Thoracic aorta (tissue), 2 donors: ENCODE measurements at regions not wholly inside any gene's neighbourhood (a gene's known extent, or its start where the extent isn't known, plus 50 kb on each side); places are given as distances from the start of the nearest gene placed in this dataset.

Source experiments
- ATAC-seq: fragments of 150-250 bp; one replicate; pipeline ENCODE4 v1.8.0; 2017; ENCODE audit warnings: low read depth; ENCODE audit not compliant: insufficient number of reproducible peaks, low FRiP score
- DNase-seq: peaks from one replicate; pipeline ENCODE4 v3.0.0-alpha.2; 2020; ENCODE audit warnings: low spot score
- H3K27ac ChIP-seq, 2 donors: fragments of 200-600 bp; sonication (generic); 1 replicate in 1 of 2; 2 replicates in 1 of 2; pipeline ENCODE4 v1.5.1; 2016; ENCODE audit warnings: mild to moderate bottlenecking in 2 of 2, moderate library complexity in 2 of 2
- H3K27me3 ChIP-seq: fragments of 200-600 bp; sonication (generic); replicated peaks from 2 replicates; pipeline ENCODE4 v1.6.0; 2016; ENCODE audit warnings: mild to moderate bottlenecking; ENCODE audit not compliant: insufficient read depth
- H3K36me3 ChIP-seq: fragments of 200-600 bp; sonication (generic); one replicate; pipeline ENCODE4 v1.5.1; 2016
- H3K4me1 ChIP-seq, 2 donors: fragments of 200-600 bp; sonication (generic); 1 replicate in 1 of 2; 2 replicates in 1 of 2; pipeline versions ENCODE4 v1.5.1 to v1.6.0; 2016; ENCODE audit warnings: low read depth in 2 of 2, mild to moderate bottlenecking in 1 of 2; ENCODE audit not compliant: control insufficient read depth in 1 of 2
- H3K4me3 ChIP-seq: fragments of 200-600 bp; sonication (generic); 2 replicates; pipeline ENCODE4 v1.5.1; 2016; ENCODE audit warnings: mild to moderate bottlenecking
- H3K9me3 ChIP-seq: fragments of 200-600 bp; sonication (generic); 2 replicates; pipeline ENCODE4 v1.5.1; 2016
- CTCF ChIP-seq: fragments of 200-600 bp; sonication (generic); IDR thresholded peaks from one replicate; pipeline ENCODE4 v1.5.1; 2019; ENCODE audit warnings: antibody characterized with exemption

GRCh38 chr11:64501500-64502427, 54.0 kb upstream of the SLC22A11 start:
- Histone ChIP-seq H3K36me3 (no peaks in the 10 kb centered on the region), H3K27me3 (no peaks in the 10 kb centered on the region), H3K9me3 (peaks cover 4% of the 10 kb centered on the region), H3K27ac (no peak overlapping the region), H3K4me3 (no peak overlapping the region), H3K4me1 (no peaks in the 10 kb centered on the region)
- DNase-seq (no peak), ATAC-seq (no peak)
- TF ChIP-seq CTCF = no peak

GRCh38 chr11:64502634-64503033, 53.1 kb upstream of the SLC22A11 start:
- ATAC-seq (no peak), DNase-seq (no peak)
- Histone ChIP-seq H3K27ac (no peak overlapping the region), H3K9me3 (peaks cover 4% of the 10 kb centered on the region), H3K27me3 (no peaks in the 10 kb centered on the region), H3K36me3 (no peaks in the 10 kb centered on the region), H3K4me1 (no peaks in the 10 kb centered on the region), H3K4me3 (no peak overlapping the region)
- TF ChIP-seq CTCF = no peak

GRCh38 chr11:64503186-64503753, 52.5 kb upstream of the SLC22A11 start:
- ATAC-seq = no peak
- Histone ChIP-seq H3K4me1 (no peaks in the 10 kb centered on the region), H3K9me3 (peaks cover 4% of the 10 kb centered on the region), H3K27ac (no peak overlapping the region), H3K27me3 (no peaks in the 10 kb centered on the region), H3K4me3 (no peak overlapping the region), H3K36me3 (no peaks in the 10 kb centered on the region)
- TF ChIP-seq CTCF = no peak
- no peak for DNase-seq

GRCh38 chr11:64504999-64505398, 50.7 kb upstream of the SLC22A11 start:
- no peaks in the 10 kb centered on the region for H3K27me3 ChIP-seq
- DNase-seq (no peak), ATAC-seq (no peak)
- no peaks in the 10 kb centered on the region for H3K36me3 ChIP-seq
- no peak overlapping the region for H3K27ac ChIP-seq
- H3K4me3 ChIP-seq = no peak overlapping the region
- no peaks in the 10 kb centered on the region for H3K4me1 ChIP-seq
- H3K9me3 ChIP-seq = peaks cover 4% of the 10 kb centered on the region
- no peak for TF ChIP-seq CTCF
